HG02938 (cell line): ENCODE measurements at regions not wholly inside any gene's neighbourhood (a gene's known extent, or its start where the extent isn't known, plus 50 kb on each side); places are given as distances from the start of the nearest gene placed in this dataset.

Experiments used
- ATAC-seq: cut with Tn5 transposase; IDR thresholded peaks from one replicate; pipeline ENCODE4 v1.9.1; 2021; ENCODE audit warnings: mild to moderate bottlenecking, moderate library complexity; ENCODE audit not compliant: unreplicated experiment

GRCh38 chr5:68953875-68954617 lies 139.8 kb upstream of the SLC30A5 start:
- no peak for ATAC-seq

- ATAC-seq: no peak
Measured at GRCh38 chr5:68954618-68954910, 139.2 kb upstream of the SLC30A5 start.

- ATAC-seq: no peak
Measured at GRCh38 chr5:68957591-68957990, 136.2 kb upstream of the SLC30A5 start.

GRCh38 chr5:68958428-68958827 lies 135.4 kb upstream of the SLC30A5 start:
- ATAC-seq: no peak

GRCh38 chr5:68960456-68960855 lies 133.4 kb upstream of the SLC30A5 start:
- ATAC-seq: no peak

GRCh38 chr5:68960961-68961360 lies 132.9 kb upstream of the SLC30A5 start:
- ATAC-seq: no peak

- ATAC-seq: no peak
Measured at GRCh38 chr5:68961762-68962161, 132.1 kb upstream of the SLC30A5 start.

GRCh38 chr5:68962757-68963484 lies 130.9 kb upstream of the SLC30A5 start:
- ATAC-seq: no peak

GRCh38 chr5:68964679-68965078 lies 129.1 kb upstream of the SLC30A5 start:
- no peak for ATAC-seq

- ATAC-seq: no peak
Measured at GRCh38 chr5:68965926-68966325, 127.9 kb upstream of the SLC30A5 start.

- no peak for ATAC-seq
Measured at GRCh38 chr5:68966596-68966995, 127.2 kb upstream of the SLC30A5 start.

- ATAC-seq: no peak
Measured at GRCh38 chr5:68968429-68968828, 125.4 kb upstream of the SLC30A5 start.

- no peak for ATAC-seq
Measured at GRCh38 chr5:68970617-68971016, 123.2 kb upstream of the SLC30A5 start.

GRCh38 chr5:68973696-68974095 lies 120.1 kb upstream of the SLC30A5 start:
- ATAC-seq: no peak

- no peak for ATAC-seq
Measured at GRCh38 chr5:68983043-68983442, 110.8 kb upstream of the SLC30A5 start.

- no peak for ATAC-seq
Measured at GRCh38 chr5:68983959-68984358, 109.9 kb upstream of the SLC30A5 start.

GRCh38 chr5:68991279-68992084 lies 102.3 kb upstream of the SLC30A5 start:
- ATAC-seq: no peak

- ATAC-seq: peak; percentile 68
Measured at GRCh38 chr5:68994645-68995044, 99.2 kb upstream of the SLC30A5 start.

GRCh38 chr5:68995845-68996545 lies 97.8 kb upstream of the SLC30A5 start:
- ATAC-seq: no peak

GRCh38 chr5:68999181-68999580 lies 94.6 kb upstream of the SLC30A5 start:
- ATAC-seq: no peak

GRCh38 chr5:69000216-69000919 lies 93.4 kb upstream of the SLC30A5 start:
- no peak for ATAC-seq
